ENCODE measurements at regions not wholly inside any gene's neighbourhood (a gene's known extent, or its start where the extent isn't known, plus 50 kb on each side); places are given as distances from the start of the nearest gene placed in this dataset.

- H3K9me1 ChIP-seq (replicated peaks; ENCODE audit: control insufficient read depth, extremely low read depth, insufficient read depth, low read length): no peaks in the 10 kb centered on the region
- no peaks in the 10 kb centered on the region for H3K4me1 ChIP-seq (ENCODE audit: control insufficient read depth, extremely low read depth, insufficient read depth, low read length)
- no peak overlapping the region for H3K9ac ChIP-seq (replicated peaks; ENCODE audit: extremely low read depth, insufficient read depth, low read length)
- no TSS peak for BruUV-seq (replicated peaks)
- H2AFZ ChIP-seq (ENCODE audit: low read depth, low read length): no peak overlapping the region
- FAIRE-seq: no peak
- TF ChIP-seq MAX (IDR thresholded peaks at IDR 0.05; ENCODE audit: insufficient read depth, insufficient read length) (no peak), JUN (IDR thresholded peaks at IDR 0.05; ENCODE audit: borderline replicate concordance, insufficient read depth, insufficient read length, low read depth) (no peak), FOS (IDR thresholded peaks at IDR 0.05; ENCODE audit: borderline replicate concordance, insufficient read depth, low read length) (no peak), CTCF (IDR thresholded peaks at IDR 0.05; ENCODE audit: extremely low read depth in 1 of 2, insufficient read depth in 1 of 2, low read depth in 1 of 2, low read length in 2 of 2) (no peak), EZH2 (IDR thresholded peaks at IDR 0.05; ENCODE audit: borderline replicate concordance, low read depth, low read length, severe bottlenecking) (no peak), POLR2A (IDR thresholded peaks at IDR 0.05; ENCODE audit: low read depth, low read length) (no peak), POLR2AphosphoS5 (IDR thresholded peaks at IDR 0.05; ENCODE audit: insufficient read depth, low read depth, low read length) (no peak), MYC (IDR thresholded peaks at IDR 0.05; ENCODE audit: low read depth, low read length) (no peak), GATA2 (IDR thresholded peaks at IDR 0.05; ENCODE audit: insufficient read depth, insufficient read length, low read depth, low read length) (no peak)
- H3K79me2 ChIP-seq (ENCODE audit: control insufficient read depth, insufficient read depth, low read length): no peaks in the 10 kb centered on the region
- H3K4me2 ChIP-seq (ENCODE audit: insufficient read depth, low read length): no peak overlapping the region
- dilution Hi-C loops (cut with MboI; ENCODE audit: extremely low pct_ligation_motif_present, low sequenced_read_pairs): no loop called here
- DNase-seq (ENCODE audit: low read depth, low spot score): no peak
- CTCF ChIA-PET: no interaction called here
- no peaks in the 10 kb centered on the region for H3K36me3 ChIP-seq (ENCODE audit: control insufficient read depth in 2 of 2, extremely low read depth in 1 of 2, insufficient read depth in 2 of 2, low read length in 2 of 2)
- intact Hi-C loops (cut with micrococcal nuclease): no loop called here
- H3K9me3 ChIP-seq (replicated peaks; ENCODE audit: control insufficient read depth, insufficient read depth, low read length): no peaks in the 10 kb centered on the region
- no peak overlapping the region for H3K4me3 ChIP-seq (replicated peaks in 1 of 3; ENCODE audit: insufficient read depth in 1 of 3, low read depth in 1 of 3, low read length in 3 of 3)
- H3K27me3 ChIP-seq (ENCODE audit: control insufficient read depth in 2 of 2, insufficient read depth in 2 of 2, low read length in 2 of 2): no peaks in the 10 kb centered on the region
- H4K20me1 ChIP-seq (replicated peaks; ENCODE audit: control insufficient read depth, extremely low read depth, insufficient read depth, low read length): no peaks in the 10 kb centered on the region
- POLR2A ChIA-PET: no interaction called here
- H3K27ac ChIP-seq (ENCODE audit: insufficient read depth, low read depth, low read length): no peak overlapping the region
Observed at GRCh38 chr10:8596929-8597472, 542.5 kb downstream of the GATA3 start.

All from endothelial cell of umbilical vein (primary cell).